ENCODE measurements at regions not wholly inside any gene's neighbourhood (a gene's known extent, or its start where the extent isn't known, plus 50 kb on each side); places are given as distances from the start of the nearest gene placed in this dataset.

- no peak for DNase-seq
- in situ Hi-C loops (cut with MboI; ENCODE audit: low pct_unique_long_range_greater_than_20kb, low sequenced_read_pairs): no loop called here
Observed at GRCh38 chr4:71147261-71147660, 153.8 kb downstream of the DCK start.

GRCh38 chr4:71148545-71148944, 155.1 kb downstream of the DCK start:
- DNase-seq: no peak
- in situ Hi-C loops (cut with MboI; ENCODE audit: low pct_unique_long_range_greater_than_20kb, low sequenced_read_pairs): no loop called here

GRCh38 chr4:71151054-71151453, 157.6 kb downstream of the DCK start:
- in situ Hi-C loops (cut with MboI; ENCODE audit: low pct_unique_long_range_greater_than_20kb, low sequenced_read_pairs): no loop called here
- no peak for DNase-seq

- no peak for DNase-seq
- in situ Hi-C loops (cut with MboI; ENCODE audit: low pct_unique_long_range_greater_than_20kb, low sequenced_read_pairs): no loop called here
Observed at GRCh38 chr4:71156616-71157015, 163.2 kb downstream of the DCK start.

GRCh38 chr4:71162386-71162785, 168.9 kb downstream of the DCK start:
- in situ Hi-C loops (cut with MboI; ENCODE audit: low pct_unique_long_range_greater_than_20kb, low sequenced_read_pairs): no loop called here

GRCh38 chr4:71163317-71163716, 169.9 kb downstream of the DCK start:
- in situ Hi-C loops (cut with MboI; ENCODE audit: low pct_unique_long_range_greater_than_20kb, low sequenced_read_pairs): no loop called here
- no peak for DNase-seq

More at GRCh38 chr4:71162386-71162785, 168.9 kb downstream of the DCK start:
- no peak for DNase-seq

GRCh38 chr4:71167083-71167482, 171.7 kb upstream of the SLC4A4 start:
- in situ Hi-C loops (cut with MboI; ENCODE audit: low pct_unique_long_range_greater_than_20kb, low sequenced_read_pairs): no loop called here
- DNase-seq: no peak

- DNase-seq: no peak
- in situ Hi-C loops (cut with MboI; ENCODE audit: low pct_unique_long_range_greater_than_20kb, low sequenced_read_pairs): no loop called here
Observed at GRCh38 chr4:71171592-71171991, 167.2 kb upstream of the SLC4A4 start.

- DNase-seq: no peak
- in situ Hi-C loops (cut with MboI; ENCODE audit: low pct_unique_long_range_greater_than_20kb, low sequenced_read_pairs): no loop called here
Observed at GRCh38 chr4:71181332-71181731, 157.5 kb upstream of the SLC4A4 start.

- DNase-seq: peak; percentile 67
- in situ Hi-C loops (cut with MboI; ENCODE audit: low pct_unique_long_range_greater_than_20kb, low sequenced_read_pairs): no loop called here
Observed at GRCh38 chr4:71184195-71184781, 154.5 kb upstream of the SLC4A4 start.

GRCh38 chr4:71185037-71185436, 153.8 kb upstream of the SLC4A4 start:
- in situ Hi-C loops (cut with MboI; ENCODE audit: low pct_unique_long_range_greater_than_20kb, low sequenced_read_pairs): no loop called here

GRCh38 chr4:71186257-71186565, 152.6 kb upstream of the SLC4A4 start:
- DNase-seq: no peak
- in situ Hi-C loops (cut with MboI; ENCODE audit: low pct_unique_long_range_greater_than_20kb, low sequenced_read_pairs): no loop called here

More at GRCh38 chr4:71185037-71185436, 153.8 kb upstream of the SLC4A4 start:
- DNase-seq: no peak

- peak; percentile 41 for DNase-seq
- in situ Hi-C loops (cut with MboI; ENCODE audit: low pct_unique_long_range_greater_than_20kb, low sequenced_read_pairs): no loop called here
Observed at GRCh38 chr4:71186566-71187403, 152.0 kb upstream of the SLC4A4 start.

- DNase-seq: no peak
- in situ Hi-C loops (cut with MboI; ENCODE audit: low pct_unique_long_range_greater_than_20kb, low sequenced_read_pairs): no loop called here
Observed at GRCh38 chr4:71187404-71188155, 151.2 kb upstream of the SLC4A4 start.

- in situ Hi-C loops (cut with MboI; ENCODE audit: low pct_unique_long_range_greater_than_20kb, low sequenced_read_pairs): no loop called here
- DNase-seq: peak; percentile 20
Observed at GRCh38 chr4:71188156-71188640, 150.6 kb upstream of the SLC4A4 start.

GRCh38 chr4:71188951-71189350, 149.9 kb upstream of the SLC4A4 start:
- in situ Hi-C loops (cut with MboI; ENCODE audit: low pct_unique_long_range_greater_than_20kb, low sequenced_read_pairs): no loop called here
- no peak for DNase-seq

GRCh38 chr4:71189471-71189870, 149.3 kb upstream of the SLC4A4 start:
- in situ Hi-C loops (cut with MboI; ENCODE audit: low pct_unique_long_range_greater_than_20kb, low sequenced_read_pairs): no loop called here
- no peak for DNase-seq

GRCh38 chr4:71194454-71194853, 144.4 kb upstream of the SLC4A4 start:
- in situ Hi-C loops (cut with MboI; ENCODE audit: low pct_unique_long_range_greater_than_20kb, low sequenced_read_pairs): no loop called here
- DNase-seq: no peak

GRCh38 chr4:71195924-71196323, 142.9 kb upstream of the SLC4A4 start:
- in situ Hi-C loops (cut with MboI; ENCODE audit: low pct_unique_long_range_greater_than_20kb, low sequenced_read_pairs): no loop called here
- DNase-seq: no peak

- peak; percentile 9 for DNase-seq
- in situ Hi-C loops (cut with MboI; ENCODE audit: low pct_unique_long_range_greater_than_20kb, low sequenced_read_pairs): no loop called here
Observed at GRCh38 chr4:71198958-71199357, 139.9 kb upstream of the SLC4A4 start.
